ENCODE measurements at regions not wholly inside any gene's neighbourhood (a gene's known extent, or its start where the extent isn't known, plus 50 kb on each side); places are given as distances from the start of the nearest gene placed in this dataset.
A peak's percentile ranks its signal among the peaks of the same experiment; 100 is the strongest.

DNA sequence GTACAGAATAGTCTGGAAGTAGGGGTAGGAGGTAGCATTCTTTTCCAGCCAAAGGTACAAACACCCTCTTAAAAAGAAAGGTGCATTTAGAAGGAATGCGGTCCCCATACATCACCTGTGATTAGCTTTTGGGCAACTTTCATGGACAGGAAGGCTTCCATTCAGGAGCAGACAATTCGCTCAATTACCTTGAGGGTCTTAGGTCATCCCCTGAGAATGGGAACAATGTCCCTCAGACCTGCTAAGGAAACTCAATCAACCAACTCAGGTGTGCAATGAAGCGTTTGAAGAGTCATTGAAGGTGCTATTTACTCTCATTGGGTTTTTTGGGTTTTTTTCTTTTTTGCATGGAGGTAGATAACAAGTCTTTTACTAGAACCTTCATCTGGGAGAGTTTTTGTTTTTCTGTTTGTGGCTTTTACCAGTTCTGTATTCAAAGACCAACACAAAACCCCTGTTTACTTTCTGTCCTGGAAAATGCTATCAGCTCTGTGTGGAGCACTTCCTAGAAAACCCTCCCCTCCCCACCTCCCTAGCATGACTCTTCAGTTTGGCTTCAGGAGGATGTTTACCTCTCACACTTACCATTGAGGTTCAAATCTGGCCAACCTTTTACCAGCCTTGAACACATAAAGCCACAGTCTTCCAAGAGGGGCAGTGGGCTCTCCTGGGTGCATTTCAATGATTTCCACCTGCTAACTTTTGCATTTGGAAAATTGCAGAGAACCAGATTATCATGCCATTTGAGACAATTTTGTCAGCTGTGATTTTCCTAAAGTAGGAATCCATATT is 271.2 kb upstream of the PRDM1 start:
- H3K4me3 ChIP-seq (replicated peaks in 1 of 3; ENCODE audit: low read depth in 2 of 3, low read length in 3 of 3) = no peak overlapping the region
- H3K27me3 ChIP-seq (ENCODE audit: control insufficient read depth in 2 of 2, insufficient read depth in 2 of 2, low read length in 2 of 2) = no peaks in the 10 kb centered on the region
- no peaks in the 10 kb centered on the region for H3K36me3 ChIP-seq (replicated peaks in 1 of 2; ENCODE audit: control insufficient read depth in 1 of 2, insufficient read depth in 2 of 2, low read length in 2 of 2)
- WGBS (ENCODE audit: insufficient coverage) = no CpG with 5 or more reads among the region's 3 CpGs
- peak overlapping the region in 1 of 7 donors; percentile 13 for H3K27ac Mint-ChIP-seq
- no peak overlapping the region for H3K4me3 Mint-ChIP-seq
- H3K9me3 ChIP-seq (replicated peaks in 1 of 2; ENCODE audit: control insufficient read depth in 1 of 2, insufficient read depth in 1 of 2, low read length in 2 of 2) = no peaks in the 10 kb centered on the region
- peaks cover 0 to 4% (median 0%) of the 10 kb centered on the region in 3 donors for H3K27me3 Mint-ChIP-seq (ENCODE audit: low read depth in 3 of 3)
- H4K20me1 ChIP-seq (ENCODE audit: insufficient read depth, low read length) = no peaks in the 10 kb centered on the region
- no peaks in the 10 kb centered on the region for H3K79me2 ChIP-seq (ENCODE audit: insufficient read depth, low read length)
- H3K9ac ChIP-seq (ENCODE audit: insufficient read depth, low read length, poor library complexity, severe bottlenecking) = no peak overlapping the region
- intact Hi-C loops (cut with micrococcal nuclease) = no loop called here
- H2AFZ ChIP-seq (ENCODE audit: insufficient read depth, low read depth, low read length, poor library complexity, severe bottlenecking) = no peak overlapping the region
- no peak overlapping the region for H3K4me2 ChIP-seq (replicated peaks; ENCODE audit: extremely low read depth, low read length, poor library complexity, severe bottlenecking)
- H3K27ac ChIP-seq (ENCODE audit: low read depth in 1 of 2, low read length in 2 of 2) = no peak overlapping the region
- TF ChIP-seq, protein P1, sequence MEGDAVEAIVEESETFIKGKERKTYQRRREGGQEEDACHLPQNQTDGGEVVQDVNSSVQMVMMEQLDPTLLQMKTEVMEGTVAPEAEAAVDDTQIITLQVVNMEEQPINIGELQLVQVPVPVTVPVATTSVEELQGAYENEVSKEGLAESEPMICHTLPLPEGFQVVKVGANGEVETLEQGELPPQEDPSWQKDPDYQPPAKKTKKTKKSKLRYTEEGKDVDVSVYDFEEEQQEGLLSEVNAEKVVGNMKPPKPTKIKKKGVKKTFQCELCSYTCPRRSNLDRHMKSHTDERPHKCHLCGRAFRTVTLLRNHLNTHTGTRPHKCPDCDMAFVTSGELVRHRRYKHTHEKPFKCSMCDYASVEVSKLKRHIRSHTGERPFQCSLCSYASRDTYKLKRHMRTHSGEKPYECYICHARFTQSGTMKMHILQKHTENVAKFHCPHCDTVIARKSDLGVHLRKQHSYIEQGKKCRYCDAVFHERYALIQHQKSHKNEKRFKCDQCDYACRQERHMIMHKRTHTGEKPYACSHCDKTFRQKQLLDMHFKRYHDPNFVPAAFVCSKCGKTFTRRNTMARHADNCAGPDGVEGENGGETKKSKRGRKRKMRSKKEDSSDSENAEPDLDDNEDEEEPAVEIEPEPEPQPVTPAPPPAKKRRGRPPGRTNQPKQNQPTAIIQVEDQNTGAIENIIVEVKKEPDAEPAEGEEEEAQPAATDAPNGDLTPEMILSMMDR (IDR thresholded peaks at IDR 0.05) = no peak
- no peak for DNase-seq
- H3K4me1 Mint-ChIP-seq = peaks cover 31% of the 10 kb centered on the region
- H3K9me3 Mint-ChIP-seq = no peaks in the 10 kb centered on the region
- no peaks in the 10 kb centered on the region for H3K36me3 Mint-ChIP-seq
- H3K4me1 ChIP-seq (ENCODE audit: control insufficient read depth in 1 of 2, insufficient read depth in 2 of 2, low read length in 2 of 2) = peaks cover 21 to 22% of the 10 kb centered on the region in 2 donors

DNA sequence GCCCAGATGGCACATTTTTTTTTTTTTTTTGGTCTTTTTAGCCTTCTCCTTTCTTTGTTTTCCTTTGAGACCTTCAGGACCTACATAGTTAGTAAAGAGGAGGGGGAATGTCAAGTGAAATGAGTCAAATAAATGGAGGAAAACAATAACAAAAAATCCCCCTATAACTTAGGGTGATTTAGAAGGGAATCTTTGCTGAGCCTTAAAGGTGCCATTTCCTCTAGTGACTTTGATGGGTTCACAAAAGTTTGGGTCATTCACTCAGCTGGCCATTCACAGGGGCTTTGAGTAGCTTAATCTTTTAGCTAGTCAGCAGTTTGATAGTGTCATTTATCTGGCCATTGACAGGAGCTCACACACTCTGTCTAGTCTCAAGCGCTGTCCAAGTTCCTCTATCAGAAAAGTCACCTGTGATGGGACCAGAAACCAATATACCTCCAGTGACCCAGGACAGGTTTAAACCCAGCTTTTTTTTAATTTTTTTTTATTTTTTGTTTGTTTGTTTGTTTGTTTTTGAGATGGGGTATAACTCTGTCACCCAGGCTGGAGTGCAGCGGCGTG is 275.1 kb upstream of the PRDM1 start:
- WGBS (ENCODE audit: insufficient coverage) = 100% methylated on average over 1 of the region's 3 CpGs
- peak overlapping the region; percentile 9 for H2AFZ ChIP-seq (ENCODE audit: insufficient read depth, low read depth, low read length, poor library complexity, severe bottlenecking)
- no peaks in the 10 kb centered on the region for H3K9me3 ChIP-seq (replicated peaks in 1 of 2; ENCODE audit: control insufficient read depth in 1 of 2, insufficient read depth in 1 of 2, low read length in 2 of 2)
- H3K27me3 Mint-ChIP-seq (ENCODE audit: low read depth in 3 of 3) = peaks cover 0 to 2% (median 0%) of the 10 kb centered on the region in 3 donors
- H3K4me1 Mint-ChIP-seq = peaks cover 42% of the 10 kb centered on the region
- no peaks in the 10 kb centered on the region for H3K9me3 Mint-ChIP-seq
- no peak overlapping the region for H3K4me3 Mint-ChIP-seq
- H3K79me2 ChIP-seq (ENCODE audit: insufficient read depth, low read length) = no peaks in the 10 kb centered on the region
- no peak overlapping the region for H3K9ac ChIP-seq (ENCODE audit: insufficient read depth, low read length, poor library complexity, severe bottlenecking)
- H3K27ac Mint-ChIP-seq = peak overlapping the region in 6 of 7 donors; percentile 85 to 92 (median 91)
- H3K4me2 ChIP-seq (replicated peaks; ENCODE audit: extremely low read depth, low read length, poor library complexity, severe bottlenecking) = peak overlapping the region; percentile 42
- peaks cover 29 to 34% of the 10 kb centered on the region in 2 donors for H3K4me1 ChIP-seq (ENCODE audit: control insufficient read depth in 1 of 2, insufficient read depth in 2 of 2, low read length in 2 of 2)
- peak overlapping the region in 1 of 2 donors; percentile 61 for H3K27ac ChIP-seq (ENCODE audit: low read depth in 1 of 2, low read length in 2 of 2)
- H3K36me3 Mint-ChIP-seq = no peaks in the 10 kb centered on the region
- intact Hi-C loops (cut with micrococcal nuclease) = no loop called here
- H4K20me1 ChIP-seq (ENCODE audit: insufficient read depth, low read length) = no peaks in the 10 kb centered on the region
- TF ChIP-seq, protein P1 (IDR thresholded peaks at IDR 0.05) = no peak
- H3K36me3 ChIP-seq (replicated peaks in 1 of 2; ENCODE audit: control insufficient read depth in 1 of 2, insufficient read depth in 2 of 2, low read length in 2 of 2) = no peaks in the 10 kb centered on the region
- DNase-seq = no peak
- H3K4me3 ChIP-seq (replicated peaks in 1 of 3; ENCODE audit: low read depth in 2 of 3, low read length in 3 of 3) = peak overlapping the region in 1 of 3 experiments; percentile 26
- H3K27me3 ChIP-seq (ENCODE audit: control insufficient read depth in 2 of 2, insufficient read depth in 2 of 2, low read length in 2 of 2) = no peaks in the 10 kb centered on the region
